Left ventricle myocardium inferior (tissue), 1 donor: ENCODE measurements at regions not wholly inside any gene's neighbourhood (a gene's known extent, or its start where the extent isn't known, plus 50 kb on each side); places are given as distances from the start of the nearest gene placed in this dataset.
A peak's percentile ranks its signal among the peaks of the same experiment; 100 is the strongest.
"Not testable (repeated sequence)": the region's sequence is repeated elsewhere in the genome, so short reads cannot be mapped to it uniquely, and the experiment has no call there.

Experiments used
- DNase-seq: peaks from one replicate; pipeline ENCODE4 v3.0.0-alpha.2; 2020
- H3K27ac ChIP-seq: fragments of 200-600 bp; replicated peaks from 2 replicates; pipeline ENCODE4 v1.8.0; 2021
- H3K27me3 ChIP-seq: fragments of 200-600 bp; 2 replicates; pipeline ENCODE4 v1.8.0; 2021; ENCODE audit warnings: low read depth
- H3K36me3 ChIP-seq: fragments of 200-600 bp; 2 replicates; pipeline ENCODE4 v1.8.0; 2021
- H3K4me1 ChIP-seq: fragments of 200-600 bp; 2 replicates; pipeline ENCODE4 v1.8.0; 2021
- H3K4me3 ChIP-seq: fragments of 200-600 bp; 2 replicates; pipeline ENCODE4 v1.8.0; 2021; ENCODE audit warnings: mild to moderate bottlenecking, moderate library complexity
- H3K9me3 ChIP-seq: fragments of 200-600 bp; replicated peaks from 2 replicates; pipeline ENCODE4 v1.8.0; 2021
- intact Hi-C: fragments of 100-400 bp; cut with micrococcal nuclease; formaldehyde crosslinking; loops from one replicate; pipeline ENCODE4 v1.11.0; 2022
- TF ChIP-seq, protein P1 (sequence below): fragments of 200-600 bp; IDR thresholded peaks from 2 replicates; pipeline ENCODE4 v1.8.0; 2021; ENCODE audit warnings: antibody characterized with exemption, mild to moderate bottlenecking, borderline replicate concordance
- donor health status: DM: no; HTN: yes; CAD: no; lungs with severe emphysema.

DNA sequence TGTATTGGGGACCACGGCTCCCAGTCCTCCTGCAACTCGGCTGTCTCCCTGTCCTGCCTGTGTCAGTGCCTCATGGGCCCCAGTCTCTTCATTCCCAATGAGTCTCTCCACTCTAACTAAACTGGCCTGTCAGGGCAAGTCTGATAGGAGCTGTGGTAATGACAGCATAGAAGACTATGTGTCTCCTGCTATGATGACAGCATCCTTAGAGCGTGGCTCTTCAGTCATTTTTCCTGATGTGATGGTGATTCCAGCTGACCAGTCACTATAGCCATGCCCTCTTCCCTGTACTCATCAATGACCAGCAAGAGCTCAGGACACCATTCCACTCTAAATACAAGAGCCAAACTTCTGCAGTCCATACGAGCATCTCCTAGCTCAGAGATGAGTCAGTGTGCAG lies 339.8 kb downstream of the PCNX1 start:
- no peak overlapping the region for H3K4me3 ChIP-seq
- peaks cover 6% of the 10 kb centered on the region for H3K9me3 ChIP-seq
- no peak overlapping the region for H3K27ac ChIP-seq
- intact Hi-C loops = no loop called here
- peaks cover 22% of the 10 kb centered on the region for H3K4me1 ChIP-seq
- no peaks in the 10 kb centered on the region for H3K27me3 ChIP-seq
- TF ChIP-seq, protein P1, sequence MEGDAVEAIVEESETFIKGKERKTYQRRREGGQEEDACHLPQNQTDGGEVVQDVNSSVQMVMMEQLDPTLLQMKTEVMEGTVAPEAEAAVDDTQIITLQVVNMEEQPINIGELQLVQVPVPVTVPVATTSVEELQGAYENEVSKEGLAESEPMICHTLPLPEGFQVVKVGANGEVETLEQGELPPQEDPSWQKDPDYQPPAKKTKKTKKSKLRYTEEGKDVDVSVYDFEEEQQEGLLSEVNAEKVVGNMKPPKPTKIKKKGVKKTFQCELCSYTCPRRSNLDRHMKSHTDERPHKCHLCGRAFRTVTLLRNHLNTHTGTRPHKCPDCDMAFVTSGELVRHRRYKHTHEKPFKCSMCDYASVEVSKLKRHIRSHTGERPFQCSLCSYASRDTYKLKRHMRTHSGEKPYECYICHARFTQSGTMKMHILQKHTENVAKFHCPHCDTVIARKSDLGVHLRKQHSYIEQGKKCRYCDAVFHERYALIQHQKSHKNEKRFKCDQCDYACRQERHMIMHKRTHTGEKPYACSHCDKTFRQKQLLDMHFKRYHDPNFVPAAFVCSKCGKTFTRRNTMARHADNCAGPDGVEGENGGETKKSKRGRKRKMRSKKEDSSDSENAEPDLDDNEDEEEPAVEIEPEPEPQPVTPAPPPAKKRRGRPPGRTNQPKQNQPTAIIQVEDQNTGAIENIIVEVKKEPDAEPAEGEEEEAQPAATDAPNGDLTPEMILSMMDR = no peak
- no peaks in the 10 kb centered on the region for H3K36me3 ChIP-seq
- DNase-seq = no peak

DNA sequence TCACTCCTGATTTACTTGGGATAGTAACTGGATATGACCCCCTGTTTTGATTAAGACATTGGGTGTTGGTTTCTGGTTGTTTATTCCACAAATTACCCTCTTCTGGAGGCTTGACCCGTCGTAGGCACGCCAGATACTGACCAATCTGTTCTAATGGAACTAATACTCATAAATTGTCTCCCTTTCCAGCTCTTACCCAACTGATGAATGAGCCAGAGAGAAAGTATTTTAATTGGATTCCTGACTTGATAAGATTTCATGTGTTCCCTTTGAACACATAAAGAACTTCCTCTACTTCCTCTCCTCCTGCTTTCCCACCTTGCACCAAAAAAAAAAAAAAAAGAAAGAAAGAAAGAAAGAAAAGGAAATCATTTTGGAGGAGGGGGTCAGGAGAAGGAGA lies 340.9 kb downstream of the PCNX1 start:
- TF ChIP-seq, protein P1 = no peak
- DNase-seq = no peak
- H3K27ac ChIP-seq = no peak overlapping the region
- H3K4me3 ChIP-seq = no peak overlapping the region
- no peaks in the 10 kb centered on the region for H3K27me3 ChIP-seq
- no peaks in the 10 kb centered on the region for H3K36me3 ChIP-seq
- H3K4me1 ChIP-seq = peaks cover 12% of the 10 kb centered on the region
- intact Hi-C loops = no loop called here
- H3K9me3 ChIP-seq = peaks cover 6% of the 10 kb centered on the region

DNA sequence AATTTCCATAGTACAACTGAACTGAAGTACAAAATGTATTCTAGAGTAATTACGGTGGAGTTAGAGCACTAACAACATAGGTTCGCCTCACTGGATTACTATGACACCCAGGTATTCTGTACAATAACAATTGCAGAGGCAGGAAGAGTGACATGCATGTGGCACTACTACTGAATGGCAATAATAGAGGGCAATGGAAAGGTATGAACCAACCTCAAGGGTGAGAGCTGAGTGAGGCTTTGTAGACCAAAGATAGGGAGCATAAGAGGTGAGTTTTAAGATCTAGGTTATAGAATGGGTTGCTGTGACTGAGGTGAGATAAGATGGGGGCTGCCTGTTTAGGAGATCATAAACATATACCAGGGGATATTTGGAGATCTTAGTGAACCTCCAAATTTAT lies 343.1 kb downstream of the PCNX1 start:
- DNase-seq = no peak
- intact Hi-C loops = no loop called here

DNA sequence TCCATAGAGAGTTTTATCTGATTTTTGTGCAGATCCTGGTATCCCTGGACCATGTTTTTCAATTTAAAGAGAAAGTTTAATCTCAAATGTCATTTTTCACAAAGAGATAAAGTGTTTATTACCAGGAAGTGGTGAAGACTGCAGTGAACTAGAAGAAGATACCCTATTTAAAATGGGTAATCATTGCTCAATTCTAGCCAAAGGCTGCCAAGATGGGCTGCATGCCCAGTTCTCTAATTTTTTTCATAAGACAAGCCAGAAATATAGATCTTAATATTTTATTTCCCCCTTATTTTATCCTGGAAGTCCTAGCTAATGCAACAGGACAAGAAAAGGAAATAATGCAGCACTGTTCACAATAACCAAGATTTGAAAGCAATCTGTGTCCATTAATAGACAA lies 343.5 kb downstream of the PCNX1 start:
- H3K27ac ChIP-seq = no peak overlapping the region
- no peaks in the 10 kb centered on the region for H3K36me3 ChIP-seq
- TF ChIP-seq, protein P1 = no peak
- H3K4me1 ChIP-seq = no peaks in the 10 kb centered on the region
- H3K9me3 ChIP-seq = peaks cover 6% of the 10 kb centered on the region
- no peak for DNase-seq
- no peaks in the 10 kb centered on the region for H3K27me3 ChIP-seq
- intact Hi-C loops = no loop called here
- H3K4me3 ChIP-seq = no peak overlapping the region

More for the DNA sequence above, 343.1 kb downstream of the PCNX1 start:
- Histone ChIP-seq H3K9me3 (peaks cover 6% of the 10 kb centered on the region), H3K27ac (no peak overlapping the region), H3K27me3 (no peaks in the 10 kb centered on the region), H3K36me3 (no peaks in the 10 kb centered on the region), H3K4me3 (no peak overlapping the region), H3K4me1 (no peaks in the 10 kb centered on the region)
- TF ChIP-seq, protein P1 = no peak

DNA sequence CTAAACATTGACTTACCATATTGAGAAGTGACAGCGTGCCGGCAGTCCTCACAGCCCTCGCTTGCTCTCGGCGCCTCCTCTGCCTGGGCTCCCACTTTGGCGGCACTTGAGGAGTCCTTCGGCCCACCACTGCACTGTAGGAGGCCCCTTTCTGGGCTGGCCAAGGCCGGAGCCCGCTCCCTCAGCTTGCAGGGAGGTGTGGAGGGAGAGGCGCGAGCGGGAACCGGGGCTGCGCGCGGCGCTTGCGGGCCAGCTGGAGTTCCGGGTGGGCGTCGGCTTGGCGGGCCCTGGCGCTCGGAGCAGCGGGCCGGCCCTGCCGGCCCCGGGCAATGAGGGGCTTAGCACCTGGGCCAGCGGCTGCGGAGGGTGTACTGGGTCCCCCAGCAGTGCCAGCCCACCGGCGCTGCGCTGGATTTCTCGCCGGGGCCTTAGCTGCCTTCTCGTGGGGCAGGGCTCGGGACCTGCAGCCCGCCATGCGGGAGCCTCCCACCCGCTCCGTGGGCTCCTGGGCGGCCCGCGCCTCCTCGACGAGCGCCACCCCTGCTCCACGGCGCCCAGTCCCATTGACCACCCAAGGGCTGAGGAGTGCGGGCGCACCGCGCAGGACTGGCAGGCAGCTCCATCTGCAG lies 346.9 kb downstream of the PCNX1 start:
- H3K4me3 ChIP-seq = peak overlapping the region; percentile 23
- H3K27ac ChIP-seq, DNase-seq, H3K36me3 ChIP-seq, H3K27me3 ChIP-seq, intact Hi-C loops, H3K4me1 ChIP-seq: not testable (repeated sequence)
- H3K9me3 ChIP-seq = peaks cover 28% of the 10 kb centered on the region

DNA sequence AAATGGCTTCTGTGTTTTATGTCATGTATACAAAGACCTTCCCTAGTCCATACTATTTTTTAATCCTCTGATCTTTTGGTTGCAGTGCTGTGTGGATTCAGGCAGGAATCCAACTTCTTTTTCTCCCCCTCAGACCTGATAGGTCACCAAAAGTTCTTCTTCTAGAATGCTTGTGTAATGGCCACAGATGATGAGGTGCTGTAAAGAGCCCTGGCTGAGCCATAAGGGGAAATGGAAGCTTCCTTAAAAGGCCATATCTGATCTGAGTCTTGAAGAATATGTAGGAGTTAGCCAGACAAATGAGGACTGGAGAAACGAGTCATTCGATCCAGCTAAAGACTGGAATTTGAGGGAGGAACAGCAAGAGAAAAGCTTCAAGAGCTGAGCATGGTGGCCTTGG lies 353.9 kb downstream of the PCNX1 start:
- H3K36me3 ChIP-seq = no peaks in the 10 kb centered on the region
- intact Hi-C loops = no loop called here
- no peak for DNase-seq
- TF ChIP-seq, protein P1 = no peak
- H3K27me3 ChIP-seq = no peaks in the 10 kb centered on the region
- H3K4me1 ChIP-seq = no peaks in the 10 kb centered on the region
- peaks cover 44% of the 10 kb centered on the region for H3K9me3 ChIP-seq
- no peak overlapping the region for H3K4me3 ChIP-seq
- no peak overlapping the region for H3K27ac ChIP-seq
